SK-N-MC (cell line): ENCODE measurements at regions not wholly inside any gene's neighbourhood (a gene's known extent, or its start where the extent isn't known, plus 50 kb on each side); places are given as distances from the start of the nearest gene placed in this dataset.

Experiments
- EZH2 ChIP-seq: fragments of 200-600 bp; sonication (generic); IDR thresholded peaks from one replicate; pipeline ENCODE4 v1.6.1; 2017; ENCODE audit warnings: antibody characterized with exemption
- FOXP2 ChIP-seq: optimal IDR thresholded peaks from 2 replicates; pipeline ENCODE3; 2011; ENCODE audit warnings: mild to moderate bottlenecking, moderate library complexity; ENCODE audit not compliant: insufficient read depth; ENCODE audit errors: extremely low read length, control extremely low read depth

GRCh38 chr18:11249391-11249790 is 100.0 kb upstream of the PIEZO2 start:
- TF ChIP-seq EZH2 (no peak), FOXP2 (no peak)
